ENCODE measurements at regions not wholly inside any gene's neighbourhood (a gene's known extent, or its start where the extent isn't known, plus 50 kb on each side); places are given as distances from the start of the nearest gene placed in this dataset.

- TF ChIP-seq CTCF (IDR thresholded peaks at IDR 0.05) (no peak), POLR2A (IDR thresholded peaks at IDR 0.05) (no peak)
- 59 to 72% methylated on average over 1 of the region's 1 CpG for WGBS, 2 donors
- Histone ChIP-seq H3K36me3 (replicated peaks in 1 of 2; ENCODE audit: insufficient read depth in 1 of 2, low read depth in 2 of 2) (no peaks in the 10 kb centered on the region), H3K4me3 (no peak overlapping the region), H3K4me1 (no peaks in the 10 kb centered on the region), H3K9me3 (no peaks in the 10 kb centered on the region), H3K27ac (no peak overlapping the region), H3K27me3 (no peaks in the 10 kb centered on the region)
- DNase-seq (no peak), ATAC-seq (no peak)
- intact Hi-C loops (cut with DNase I), result no loop called here
Measured at GRCh38 chr12:89933911-89934310, 225.3 kb upstream of the ATP2B1 start.

GRCh38 chr12:89932954-89933353 lies 224.3 kb upstream of the ATP2B1 start:
- Histone ChIP-seq H3K4me3 (no peak overlapping the region), H3K9me3 (no peaks in the 10 kb centered on the region), H3K27me3 (no peaks in the 10 kb centered on the region), H3K27ac (no peak overlapping the region), H3K36me3 (replicated peaks in 1 of 2; ENCODE audit: insufficient read depth in 1 of 2, low read depth in 2 of 2) (no peaks in the 10 kb centered on the region), H3K4me1 (no peaks in the 10 kb centered on the region)
- 48 to 52% methylated on average over 4 of the region's 4 CpGs for WGBS, 2 donors
- ATAC-seq, result no peak
- TF ChIP-seq POLR2A (IDR thresholded peaks at IDR 0.05) (no peak), CTCF (IDR thresholded peaks at IDR 0.05) (no peak)
- intact Hi-C loops (cut with DNase I), result no loop called here
- DNase-seq, result no peak

GRCh38 chr12:89928467-89928866 lies 219.8 kb upstream of the ATP2B1 start:
- H3K27ac ChIP-seq, result no peak overlapping the region
- intact Hi-C loops (cut with DNase I), result no loop called here
- WGBS, 2 donors, result 75 to 86% methylated on average over 1 of the region's 1 CpG
- ATAC-seq, result no peak
- no peak for DNase-seq
- H3K36me3 ChIP-seq (replicated peaks in 1 of 2; ENCODE audit: insufficient read depth in 1 of 2, low read depth in 2 of 2), result no peaks in the 10 kb centered on the region
- TF ChIP-seq POLR2A (IDR thresholded peaks at IDR 0.05) (no peak), CTCF (IDR thresholded peaks at IDR 0.05) (no peak)
- no peaks in the 10 kb centered on the region for H3K9me3 ChIP-seq
- no peaks in the 10 kb centered on the region for H3K27me3 ChIP-seq
- no peaks in the 10 kb centered on the region for H3K4me1 ChIP-seq
- no peak overlapping the region for H3K4me3 ChIP-seq

GRCh38 chr12:89927226-89927698 lies 218.6 kb upstream of the ATP2B1 start:
- ATAC-seq, result no peak
- DNase-seq, result no peak
- no peak overlapping the region for H3K27ac ChIP-seq
- H3K27me3 ChIP-seq, result no peaks in the 10 kb centered on the region
- no peak overlapping the region for H3K4me3 ChIP-seq
- H3K4me1 ChIP-seq, result no peaks in the 10 kb centered on the region
- WGBS, 2 donors, result 72 to 83% methylated on average over 2 of the region's 2 CpGs
- TF ChIP-seq CTCF (IDR thresholded peaks at IDR 0.05) (no peak), POLR2A (IDR thresholded peaks at IDR 0.05) (no peak)
- intact Hi-C loops (cut with DNase I), result no loop called here
- H3K36me3 ChIP-seq (replicated peaks in 1 of 2; ENCODE audit: insufficient read depth in 1 of 2, low read depth in 2 of 2), result no peaks in the 10 kb centered on the region
- no peaks in the 10 kb centered on the region for H3K9me3 ChIP-seq

- Histone ChIP-seq H3K27ac (no peak overlapping the region), H3K9me3 (no peaks in the 10 kb centered on the region), H3K4me3 (no peak overlapping the region), H3K4me1 (no peaks in the 10 kb centered on the region), H3K27me3 (no peaks in the 10 kb centered on the region), H3K36me3 (replicated peaks in 1 of 2; ENCODE audit: insufficient read depth in 1 of 2, low read depth in 2 of 2) (no peaks in the 10 kb centered on the region)
- DNase-seq, result no peak
- no peak for ATAC-seq
- TF ChIP-seq CTCF (IDR thresholded peaks at IDR 0.05) (no peak), POLR2A (IDR thresholded peaks at IDR 0.05) (no peak)
- intact Hi-C loops (cut with DNase I), result no loop called here
- WGBS, 2 donors, result 68 to 76% methylated on average over 2 of the region's 2 CpGs
Measured at GRCh38 chr12:89924191-89924590, 215.6 kb upstream of the ATP2B1 start.
